ENCODE measurements at regions not wholly inside any gene's neighbourhood (a gene's known extent, or its start where the extent isn't known, plus 50 kb on each side); places are given as distances from the start of the nearest gene placed in this dataset.

GRCh38 chr6:51289041-51289440 lies 470.4 kb downstream of the TFAP2B start:
- TF ChIP-seq CTCF (IDR thresholded peaks at IDR 0.05; ENCODE audit: insufficient read depth, low read length, poor library complexity, severe bottlenecking) (no peak), EZH2phosphoT487 (conservative IDR thresholded peaks at IDR 0.05; ENCODE audit: low read length) (no peak)
